A673 (cell line): ENCODE measurements at regions not wholly inside any gene's neighbourhood (a gene's known extent, or its start where the extent isn't known, plus 50 kb on each side); places are given as distances from the start of the nearest gene placed in this dataset.
"Not testable (repeated sequence)": the region's sequence is repeated elsewhere in the genome, so short reads cannot be mapped to it uniquely, and the experiment has no call there.

Experiments used
- EZH2 ChIP-seq: fragments of 200-600 bp; sonication (generic); IDR thresholded peaks from 2 replicates; pipeline ENCODE4 v1.6.1; 2017; ENCODE audit warnings: borderline replicate concordance, low read depth, mild to moderate bottlenecking, mixed read lengths, antibody characterized with exemption, low read length; ENCODE audit not compliant: poor library complexity, severe bottlenecking
- TF ChIP-seq, protein P1 (sequence below): fragments of 300-800, 200-600 bp; sonication (generic); conservative IDR thresholded peaks from 2 replicates; pipeline ENCODE4 v1.5.1; 2017; ENCODE audit warnings: low read depth, mild to moderate bottlenecking, antibody characterized with exemption, low read length, moderate library complexity, mixed read lengths

DNA sequence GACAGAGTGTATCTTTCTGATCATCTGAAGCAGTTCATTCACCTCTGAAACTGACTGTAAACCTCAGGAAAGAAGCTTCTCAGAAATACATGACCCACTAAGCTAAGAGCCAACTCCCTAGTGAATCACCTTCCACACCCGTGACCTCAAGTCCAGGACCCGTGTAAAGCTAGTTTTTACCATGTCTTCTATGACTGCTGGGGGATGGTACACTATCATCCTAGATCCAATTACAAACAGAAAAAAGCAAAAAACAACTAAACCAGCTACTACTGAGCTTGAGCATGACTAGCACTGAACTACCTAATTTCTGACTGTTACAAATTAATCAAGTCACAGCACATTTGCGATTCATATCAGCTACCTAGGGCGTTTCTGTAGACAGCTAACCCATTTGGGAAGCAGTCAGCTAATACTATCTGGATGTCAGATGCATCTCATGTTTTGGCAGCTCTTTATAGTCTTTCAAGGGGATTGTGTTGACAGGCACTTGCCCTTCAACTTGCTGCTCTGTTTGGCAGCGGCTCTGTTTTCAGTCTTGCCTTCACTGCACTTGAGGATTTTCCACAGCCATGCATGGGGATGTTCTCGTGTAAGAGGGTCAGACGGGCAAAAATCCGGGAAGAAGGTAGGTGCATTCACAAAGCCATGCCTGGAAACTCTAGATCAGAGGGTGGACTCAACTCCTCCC lies 350.3 kb downstream of the ANAPC1 start:
- TF ChIP-seq, protein P1, sequence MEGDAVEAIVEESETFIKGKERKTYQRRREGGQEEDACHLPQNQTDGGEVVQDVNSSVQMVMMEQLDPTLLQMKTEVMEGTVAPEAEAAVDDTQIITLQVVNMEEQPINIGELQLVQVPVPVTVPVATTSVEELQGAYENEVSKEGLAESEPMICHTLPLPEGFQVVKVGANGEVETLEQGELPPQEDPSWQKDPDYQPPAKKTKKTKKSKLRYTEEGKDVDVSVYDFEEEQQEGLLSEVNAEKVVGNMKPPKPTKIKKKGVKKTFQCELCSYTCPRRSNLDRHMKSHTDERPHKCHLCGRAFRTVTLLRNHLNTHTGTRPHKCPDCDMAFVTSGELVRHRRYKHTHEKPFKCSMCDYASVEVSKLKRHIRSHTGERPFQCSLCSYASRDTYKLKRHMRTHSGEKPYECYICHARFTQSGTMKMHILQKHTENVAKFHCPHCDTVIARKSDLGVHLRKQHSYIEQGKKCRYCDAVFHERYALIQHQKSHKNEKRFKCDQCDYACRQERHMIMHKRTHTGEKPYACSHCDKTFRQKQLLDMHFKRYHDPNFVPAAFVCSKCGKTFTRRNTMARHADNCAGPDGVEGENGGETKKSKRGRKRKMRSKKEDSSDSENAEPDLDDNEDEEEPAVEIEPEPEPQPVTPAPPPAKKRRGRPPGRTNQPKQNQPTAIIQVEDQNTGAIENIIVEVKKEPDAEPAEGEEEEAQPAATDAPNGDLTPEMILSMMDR = not testable (repeated sequence)
- not testable (repeated sequence) for TF ChIP-seq EZH2
